ENCODE measurements at regions not wholly inside any gene's neighbourhood (a gene's known extent, or its start where the extent isn't known, plus 50 kb on each side); places are given as distances from the start of the nearest gene placed in this dataset.

DNA sequence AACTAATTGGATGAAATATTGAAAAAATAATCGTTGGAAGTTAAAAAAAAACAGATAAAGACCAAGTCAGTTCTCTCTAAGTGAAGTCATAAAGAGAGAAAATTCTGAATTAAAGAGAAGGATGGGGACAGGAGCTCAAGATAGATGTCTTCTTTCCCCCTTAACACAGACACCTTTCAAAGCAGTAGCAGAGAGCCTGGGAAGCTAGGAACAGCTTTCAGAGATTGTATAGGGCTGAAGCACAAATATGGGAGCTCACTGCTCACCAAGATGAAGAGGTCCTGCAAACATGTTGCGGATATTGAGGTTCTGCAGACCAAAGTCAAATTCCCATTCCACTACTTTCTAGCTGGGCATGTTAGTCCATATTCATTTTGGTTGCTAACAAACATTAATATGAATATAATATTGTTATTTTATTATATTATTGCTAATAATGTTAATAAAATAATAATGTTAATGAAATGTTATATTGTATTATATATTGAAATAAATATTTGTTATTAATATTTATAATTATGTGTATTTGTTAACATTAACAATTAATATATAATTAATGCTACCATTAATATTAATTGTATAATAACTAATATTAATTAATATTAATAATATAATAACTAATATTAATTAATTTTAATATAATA is 319.1 kb downstream of the OXSM start:
- TF ChIP-seq POLR2A (IDR thresholded peaks at IDR 0.05), result no peak
- TF ChIP-seq, protein P1, sequence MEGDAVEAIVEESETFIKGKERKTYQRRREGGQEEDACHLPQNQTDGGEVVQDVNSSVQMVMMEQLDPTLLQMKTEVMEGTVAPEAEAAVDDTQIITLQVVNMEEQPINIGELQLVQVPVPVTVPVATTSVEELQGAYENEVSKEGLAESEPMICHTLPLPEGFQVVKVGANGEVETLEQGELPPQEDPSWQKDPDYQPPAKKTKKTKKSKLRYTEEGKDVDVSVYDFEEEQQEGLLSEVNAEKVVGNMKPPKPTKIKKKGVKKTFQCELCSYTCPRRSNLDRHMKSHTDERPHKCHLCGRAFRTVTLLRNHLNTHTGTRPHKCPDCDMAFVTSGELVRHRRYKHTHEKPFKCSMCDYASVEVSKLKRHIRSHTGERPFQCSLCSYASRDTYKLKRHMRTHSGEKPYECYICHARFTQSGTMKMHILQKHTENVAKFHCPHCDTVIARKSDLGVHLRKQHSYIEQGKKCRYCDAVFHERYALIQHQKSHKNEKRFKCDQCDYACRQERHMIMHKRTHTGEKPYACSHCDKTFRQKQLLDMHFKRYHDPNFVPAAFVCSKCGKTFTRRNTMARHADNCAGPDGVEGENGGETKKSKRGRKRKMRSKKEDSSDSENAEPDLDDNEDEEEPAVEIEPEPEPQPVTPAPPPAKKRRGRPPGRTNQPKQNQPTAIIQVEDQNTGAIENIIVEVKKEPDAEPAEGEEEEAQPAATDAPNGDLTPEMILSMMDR (IDR thresholded peaks at IDR 0.05), result no peak
